ENCODE measurements at regions not wholly inside any gene's neighbourhood (a gene's known extent, or its start where the extent isn't known, plus 50 kb on each side); places are given as distances from the start of the nearest gene placed in this dataset.

DNA sequence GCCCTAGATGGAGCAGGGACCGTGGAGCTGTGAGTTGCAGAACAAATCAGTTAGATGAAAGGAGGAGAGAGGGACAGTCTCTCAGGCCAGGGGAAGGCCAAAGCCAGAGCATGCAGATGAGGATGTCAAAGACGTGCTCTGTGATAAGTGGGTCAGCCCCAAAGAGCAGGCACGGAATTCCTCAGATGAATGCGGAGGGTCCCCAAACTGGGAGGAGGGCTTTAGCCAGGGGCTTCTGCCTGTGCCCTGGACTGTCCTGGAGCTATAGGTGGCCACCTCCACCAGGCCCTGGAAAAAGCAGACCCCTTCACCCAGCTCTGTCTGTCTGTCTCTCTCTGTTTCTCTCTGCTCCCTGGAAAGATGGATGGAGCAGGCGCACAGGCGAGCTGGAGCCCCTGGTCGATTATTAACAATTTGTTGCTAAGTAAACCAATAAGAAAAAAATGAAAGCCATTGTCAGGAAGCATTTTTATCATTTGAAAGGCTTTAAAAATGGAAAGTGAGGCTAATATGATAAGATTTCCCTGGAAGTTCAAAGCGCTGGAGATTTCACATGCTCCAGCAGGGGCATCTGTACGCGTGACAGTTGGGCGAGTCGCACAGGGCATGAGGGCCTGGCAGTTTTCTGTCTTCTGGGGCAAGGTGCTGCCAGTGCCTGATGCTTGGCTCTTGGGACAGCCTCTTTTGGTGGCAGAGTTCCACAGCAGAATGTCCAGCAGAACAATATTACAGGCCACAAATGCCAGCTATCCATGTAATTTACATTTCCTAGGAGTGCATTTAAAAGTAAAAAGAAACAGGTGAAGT, 241.0 kb downstream of the GLI2 start:
- no peak for DNase-seq (ENCODE audit: low read depth)

DNA sequence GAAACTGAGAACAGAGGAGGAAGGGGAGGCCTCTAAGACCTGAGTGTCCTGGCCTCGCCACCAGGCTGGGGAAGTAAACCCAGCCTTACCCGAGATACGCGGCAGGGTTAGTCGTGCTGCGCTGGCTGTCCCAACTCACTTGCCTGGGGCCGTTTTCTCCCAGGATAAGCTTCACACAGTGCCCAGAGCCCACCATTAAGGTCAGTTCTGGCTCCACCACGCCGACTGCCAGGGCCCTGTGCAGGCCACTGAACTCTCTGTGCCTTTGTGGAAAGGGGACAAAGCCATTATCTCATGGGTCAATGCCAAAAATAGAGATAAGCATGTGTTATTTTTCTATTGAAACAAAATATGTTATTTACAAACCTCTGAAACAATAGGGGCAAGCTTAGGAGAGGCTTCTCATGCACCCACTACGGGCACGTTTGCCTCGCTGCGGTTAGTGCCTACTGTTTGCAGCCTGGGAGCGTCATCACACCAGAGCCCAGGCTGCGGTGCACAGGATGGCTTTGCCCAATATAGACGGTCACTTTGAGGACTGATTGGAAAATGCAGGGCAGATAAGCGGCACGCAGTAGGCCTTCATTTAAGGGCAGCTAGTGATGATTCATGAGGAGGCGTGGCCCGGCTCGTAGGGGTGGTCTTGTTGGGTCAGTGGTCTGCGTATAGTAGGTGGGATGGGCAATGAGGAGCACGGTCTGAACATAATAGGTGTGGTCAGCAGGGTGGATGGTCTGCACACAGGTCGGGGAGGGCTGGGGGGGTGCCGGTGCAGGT, 242.1 kb downstream of the GLI2 start:
- no peak for DNase-seq (ENCODE audit: low read depth)

DNA sequence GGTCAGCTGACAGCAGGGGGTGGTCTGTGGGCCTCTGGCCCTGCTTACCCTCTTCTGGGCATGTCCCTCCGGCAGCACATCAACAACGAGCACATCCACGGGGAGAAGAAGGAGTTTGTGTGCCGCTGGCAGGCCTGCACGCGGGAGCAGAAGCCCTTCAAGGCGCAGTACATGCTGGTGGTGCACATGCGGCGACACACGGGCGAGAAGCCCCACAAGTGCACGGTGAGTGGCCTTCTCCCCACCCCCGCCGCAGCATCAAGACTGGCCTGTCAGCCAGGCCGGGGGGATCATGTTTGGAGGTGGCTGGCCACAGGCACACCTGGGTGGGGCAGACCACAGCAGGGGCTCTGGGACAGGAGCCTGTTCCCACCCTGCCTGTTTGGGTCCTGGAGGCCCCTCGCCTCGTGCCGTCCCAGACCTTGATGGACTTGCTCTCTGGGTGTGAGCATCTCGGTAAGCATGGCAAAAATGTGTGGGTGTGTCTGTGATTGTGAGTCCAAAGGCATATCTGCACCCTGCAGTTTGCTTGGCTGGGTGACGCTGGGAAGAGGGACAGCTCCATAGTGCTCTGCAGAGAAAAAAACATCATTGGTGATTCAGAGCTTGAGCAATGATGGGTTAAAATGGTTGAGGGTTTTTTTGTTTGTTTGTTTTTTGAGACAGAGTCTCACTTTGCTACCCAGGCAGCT, 242.8 kb downstream of the GLI2 start:
- no peak for DNase-seq (ENCODE audit: low read depth)

GRCh38 chr2:120979398-120979797, 243.7 kb downstream of the GLI2 start:
- no peak for DNase-seq (ENCODE audit: low read depth)

DNA sequence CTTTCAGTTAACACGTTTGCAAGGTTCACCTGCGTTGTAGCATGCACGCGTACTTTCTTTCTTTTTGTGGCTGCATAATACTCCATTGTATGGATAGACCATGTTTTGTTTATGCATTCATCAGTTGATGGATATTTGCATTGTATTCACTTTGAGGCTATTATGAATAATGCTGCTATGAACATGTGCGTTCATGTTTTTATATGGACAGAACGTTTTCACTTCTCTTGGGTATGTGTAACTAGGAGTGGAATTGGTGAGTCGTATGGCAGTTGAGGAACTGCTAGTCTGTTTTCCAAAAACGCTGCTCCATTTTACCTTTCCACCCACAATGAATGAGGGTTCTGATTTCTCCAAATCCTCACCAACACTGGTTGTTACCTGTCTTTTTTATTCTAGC, 244.3 kb downstream of the GLI2 start:
- no peak for DNase-seq (ENCODE audit: low read depth)

DNA sequence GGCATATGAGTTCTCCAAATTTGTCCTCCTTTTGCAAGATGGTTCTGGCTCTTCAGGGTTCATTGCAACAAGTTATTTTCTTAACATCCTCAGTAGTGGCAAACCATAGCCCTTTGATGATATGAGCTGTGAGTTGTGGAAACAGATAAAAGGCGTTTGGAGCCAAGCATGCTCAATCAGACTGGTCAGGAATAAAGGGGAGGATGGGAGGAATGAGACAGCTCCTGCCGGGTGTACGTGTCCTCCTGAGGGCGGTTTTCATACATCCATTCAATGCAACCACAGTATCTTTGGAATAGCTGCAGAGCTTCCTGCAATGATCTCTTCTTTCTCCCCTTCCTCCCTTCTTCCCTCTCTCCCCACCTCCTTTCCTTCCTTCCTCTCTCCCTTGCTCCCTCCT, 245.8 kb downstream of the GLI2 start:
- no peak for DNase-seq (ENCODE audit: low read depth)

GRCh38 chr2:120982598-120982997, 246.9 kb downstream of the GLI2 start:
- no peak for DNase-seq (ENCODE audit: low read depth)

DNA sequence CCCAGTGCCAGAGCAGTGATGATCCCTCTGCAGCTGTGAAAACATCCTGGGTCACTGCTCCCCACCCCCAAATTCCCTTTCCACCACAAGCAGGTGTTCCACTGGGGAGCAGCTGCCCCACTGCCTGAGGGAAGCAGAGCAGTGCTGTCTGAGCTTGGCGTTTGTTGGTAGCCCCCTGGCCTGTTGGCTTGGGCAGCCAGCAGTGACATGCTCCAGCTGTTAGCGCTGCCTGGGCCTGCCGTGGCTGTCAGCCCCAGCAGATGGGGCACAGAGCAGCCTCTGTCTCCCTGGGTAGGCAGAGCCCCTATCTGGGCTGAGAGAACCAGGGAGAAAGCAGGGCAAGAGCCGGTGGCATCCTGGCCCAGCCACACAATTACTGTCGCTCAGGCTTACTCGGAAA, 247.7 kb downstream of the GLI2 start:
- DNase-seq (ENCODE audit: low read depth): no peak

DNA sequence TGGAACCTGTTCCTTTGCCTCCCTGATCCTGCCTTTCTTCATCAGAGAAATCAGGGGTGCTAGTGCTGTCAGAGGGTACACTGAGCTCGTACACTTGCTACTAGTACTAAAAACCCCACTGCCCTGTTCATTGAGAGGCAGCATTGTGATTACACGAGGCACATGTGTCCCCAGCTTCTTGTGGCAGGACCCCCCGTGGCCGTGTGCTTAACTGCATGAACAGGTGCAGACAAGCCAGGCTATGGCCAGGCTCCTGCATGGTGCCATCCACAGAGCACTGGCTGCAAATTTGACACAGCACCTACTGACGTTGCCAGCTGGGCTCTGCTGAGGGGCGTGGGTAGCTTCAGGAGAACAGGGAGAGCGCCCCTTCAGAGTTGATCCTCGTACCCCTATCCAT, 248.4 kb downstream of the GLI2 start:
- DNase-seq (ENCODE audit: low read depth): no peak

DNA sequence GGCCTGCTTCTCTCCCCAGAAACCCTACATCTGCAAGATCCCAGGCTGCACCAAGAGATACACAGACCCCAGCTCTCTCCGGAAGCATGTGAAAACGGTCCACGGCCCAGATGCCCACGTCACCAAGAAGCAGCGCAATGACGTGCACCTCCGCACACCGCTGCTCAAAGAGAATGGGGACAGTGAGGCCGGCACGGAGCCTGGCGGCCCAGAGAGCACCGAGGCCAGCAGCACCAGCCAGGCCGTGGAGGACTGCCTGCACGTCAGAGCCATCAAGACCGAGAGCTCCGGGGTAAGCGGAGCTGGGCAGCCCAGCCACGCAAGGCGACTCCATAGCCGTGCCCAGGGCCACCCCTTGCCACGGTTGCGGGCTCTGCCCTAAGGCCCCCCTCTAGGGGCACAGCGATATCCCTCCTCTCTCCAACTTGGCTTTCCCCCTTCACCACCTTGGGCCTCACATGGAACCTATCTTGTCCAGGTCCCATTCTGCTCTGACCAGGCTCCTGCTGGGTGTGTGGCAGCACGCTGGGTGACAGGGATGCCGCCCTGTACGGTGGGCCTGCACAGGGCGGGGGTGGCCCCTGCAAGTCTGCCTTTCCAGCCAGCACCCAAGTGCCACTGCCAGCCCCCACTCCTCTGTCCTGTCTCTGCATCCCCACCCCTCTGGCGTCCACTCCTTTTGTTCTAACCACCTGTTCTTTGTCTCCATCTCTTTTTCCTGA, 248.9 kb downstream of the GLI2 start:
- no peak for DNase-seq (ENCODE audit: low read depth)

GRCh38 chr2:120985174-120985996, 249.7 kb downstream of the GLI2 start:
- no peak for DNase-seq (ENCODE audit: low read depth)

DNA sequence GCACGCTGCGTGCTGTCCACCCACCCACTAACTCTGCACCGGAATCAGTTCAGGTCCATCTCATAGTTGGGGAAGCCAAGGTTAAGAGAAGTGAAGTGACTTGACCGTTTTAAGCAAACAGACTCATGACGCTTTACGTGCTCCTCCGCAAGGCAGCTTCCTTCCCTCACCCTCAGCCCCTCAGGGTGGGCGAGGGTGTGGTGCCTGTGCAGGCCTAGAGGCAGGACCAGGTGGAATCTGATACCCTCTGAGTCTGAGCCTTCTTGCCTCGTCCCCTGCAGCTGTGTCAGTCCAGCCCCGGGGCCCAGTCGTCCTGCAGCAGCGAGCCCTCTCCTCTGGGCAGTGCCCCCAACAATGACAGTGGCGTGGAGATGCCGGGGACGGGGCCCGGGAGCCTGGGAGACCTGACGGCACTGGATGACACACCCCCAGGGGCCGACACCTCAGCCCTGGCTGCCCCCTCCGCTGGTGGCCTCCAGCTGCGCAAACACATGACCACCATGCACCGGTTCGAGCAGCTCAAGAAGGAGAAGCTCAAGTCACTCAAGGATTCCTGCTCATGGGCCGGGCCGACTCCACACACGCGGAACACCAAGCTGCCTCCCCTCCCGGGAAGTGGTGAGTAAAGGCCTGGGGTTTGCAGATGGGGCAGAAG, 250.5 kb downstream of the GLI2 start:
- DNase-seq (ENCODE audit: low read depth): no peak

DNA sequence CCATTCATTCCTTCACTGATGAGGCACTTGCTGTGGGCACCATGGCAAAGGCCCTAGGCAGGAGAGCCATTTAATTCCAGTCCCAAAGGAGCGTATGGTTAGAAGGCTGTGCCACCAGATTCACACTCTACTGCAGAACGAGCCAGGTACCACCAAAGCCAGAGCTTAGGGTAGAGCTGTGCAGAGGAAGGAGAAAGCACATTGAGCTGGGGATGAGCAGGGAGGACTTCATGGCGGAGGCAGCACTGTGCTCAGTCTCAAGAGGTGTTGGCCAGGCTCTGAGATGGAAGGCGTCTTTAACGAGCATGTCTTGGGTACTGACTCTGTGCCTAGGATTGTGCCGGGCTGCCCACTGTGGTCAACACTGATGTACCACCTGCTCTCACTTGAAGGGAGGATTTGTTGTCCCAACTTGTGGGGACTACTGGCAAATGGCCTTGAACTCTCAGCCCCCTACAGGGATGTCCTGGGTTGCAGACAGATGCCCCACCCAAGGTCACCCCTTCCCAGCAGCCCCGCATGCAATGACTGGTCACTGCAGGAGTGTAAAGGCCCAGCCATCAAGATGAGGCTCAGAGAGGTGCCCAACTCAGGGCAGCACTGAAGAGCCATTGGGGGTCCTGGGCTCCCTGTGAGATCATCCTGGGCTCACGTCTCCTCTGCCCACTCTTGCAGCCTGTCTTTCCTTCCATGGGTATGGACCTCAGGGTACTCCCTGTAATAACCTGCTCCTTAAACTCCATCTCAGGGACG, 251.4 kb downstream of the GLI2 start:
- DNase-seq (ENCODE audit: low read depth): no peak

- DNase-seq (ENCODE audit: low read depth): no peak
Observed at GRCh38 chr2:120988051-120988699, 252.5 kb downstream of the GLI2 start.

- DNase-seq (ENCODE audit: low read depth): no peak
Observed at GRCh38 chr2:120988700-120989511, 253.2 kb downstream of the GLI2 start.

- DNase-seq (ENCODE audit: low read depth): no peak
Observed at GRCh38 chr2:120989512-120990441, 254.1 kb downstream of the GLI2 start.

- no peak for DNase-seq (ENCODE audit: low read depth)
Observed at GRCh38 chr2:120990451-120990871, 254.8 kb downstream of the GLI2 start.

Measured in Daoy (cell line).